K562 (cell line): ENCODE measurements at regions not wholly inside any gene's neighbourhood (a gene's known extent, or its start where the extent isn't known, plus 50 kb on each side); places are given as distances from the start of the nearest gene placed in this dataset.

Experiments
- ATAC-seq: fragments of 200-7000 bp; cut with Tn5 transposase; 3 replicates; pipeline ENCODE4 v1.9.1; 2020; ENCODE audit warnings: moderate library complexity
- BruUV-seq: library from RNA; stranded (reverse); fragments of 400-500 nt; replicated peaks from 2 replicates; lab custom pipeline; 2021; lab: Mats Ljungman, UMichigan
- CTCF ChIA-PET: fragments of 300-600 bp; formaldehyde crosslinking; extraction: SDS; loops from one replicate; lab custom pipeline; 2021; ENCODE audit warnings: low intra/inter-chr PET ratio; lab: Yijun Ruan, JAX
- POLR2A ChIA-PET: fragments of 300-600, 350-650 bp; sonication (Branson Sonifier 250); formaldehyde crosslinking; extraction: SDS; loops from one replicate; lab custom pipeline; 2021; ENCODE audit warnings: antibody characterized with exemption, inconsistent platforms; lab: Yijun Ruan, JAX
- DNase-seq, 4 experiments: peaks; one replicate each; pipeline versions ENCODE4 v3.0.0 to v3.0.0-alpha.2; 2011 to 2018; ENCODE audit warnings: low spot score in 3 of 4, mixed read lengths in 3 of 4; ENCODE audit errors: extremely low read depth in 1 of 4
- FAIRE-seq: peaks from 2 replicates; lab custom pipeline; 2011; peaks lifted over from hg19 to GRCh38; lab: Jason Lieb, UNC
- H2AFZ ChIP-seq: 2 replicates; pipeline ENCODE4 v1.6.0; 2011; ENCODE audit warnings: low read depth, low read length, control low read depth, inconsistent platforms
- H3K27ac ChIP-seq: fragments of 200-600 bp; 3 replicates; pipeline ENCODE4 v1.8.0; 2011; ENCODE audit warnings: low read depth, mild to moderate bottlenecking, control low read depth, inconsistent platforms, low read length, moderate library complexity, mixed read lengths; ENCODE audit errors: extremely low read depth
- H3K27me3 ChIP-seq, 2 experiments: fragments of 300-600 bp in 1 of 2; 2 replicates in 1 of 2; 3 replicates in 1 of 2; pipeline versions ENCODE4 v1.6.0 to v1.8.0; 2011; ENCODE audit warnings: inconsistent platforms in 2 of 2, low read length in 2 of 2, mild to moderate bottlenecking in 1 of 2, mixed read lengths in 1 of 2, moderate library complexity in 1 of 2; ENCODE audit not compliant: control insufficient read depth in 2 of 2, insufficient read depth in 2 of 2
- H3K36me3 ChIP-seq: fragments of 300-600 bp; 3 replicates; pipeline ENCODE4 v1.8.0; 2011; ENCODE audit warnings: mild to moderate bottlenecking, low read length, inconsistent platforms; ENCODE audit not compliant: control insufficient read depth, insufficient read depth
- H3K4me1 ChIP-seq, 2 experiments: fragments of 200-600 bp in 1 of 2; replicated peaks in 1 of 2; 2 replicates in 1 of 2; 3 replicates in 1 of 2; pipeline versions ENCODE4 v1.5.1 to v1.8.0; 2011; ENCODE audit warnings: inconsistent platforms in 2 of 2, low read length in 2 of 2, mild to moderate bottlenecking in 1 of 2, mixed read lengths in 1 of 2, moderate library complexity in 1 of 2; ENCODE audit not compliant: control insufficient read depth in 2 of 2, insufficient read depth in 2 of 2
- H3K4me2 ChIP-seq: 2 replicates; pipeline ENCODE4 v1.6.1; 2011; ENCODE audit warnings: low read length, control low read depth, inconsistent platforms, mixed read lengths; ENCODE audit not compliant: insufficient read depth
- H3K4me3 ChIP-seq: fragments of 200-600 bp; sonication (generic), shearing (Covaris generic); 2 replicates; pipeline ENCODE4 v1.5.1; 2016; ENCODE audit warnings: control low read depth, inconsistent platforms
- H3K79me2 ChIP-seq: fragments of 200-600 bp; 3 replicates; pipeline ENCODE4 v1.8.0; 2011; ENCODE audit warnings: low read length, inconsistent platforms; ENCODE audit not compliant: control insufficient read depth, insufficient read depth
- H3K9ac ChIP-seq, 2 experiments: 2 replicates each; pipeline versions ENCODE4 v1.6.0 to v1.6.1; 2011; ENCODE audit warnings: low read depth in 2 of 2, low read length in 2 of 2, control low read depth in 1 of 2, inconsistent platforms in 1 of 2, mild to moderate bottlenecking in 1 of 2, mixed read lengths in 1 of 2; ENCODE audit not compliant: insufficient read depth in 1 of 2
- H3K9me1 ChIP-seq: one replicate; pipeline ENCODE4 v1.6.0; 2011; ENCODE audit warnings: inconsistent platforms, mild to moderate bottlenecking, low read length, moderate library complexity; ENCODE audit not compliant: control insufficient read depth, insufficient read depth
- H3K9me3 ChIP-seq: replicated peaks from 2 replicates; pipeline ENCODE4 v1.5.1; 2011; ENCODE audit warnings: low read depth, low read length, inconsistent platforms; ENCODE audit not compliant: control insufficient read depth, insufficient read depth
- H4K20me1 ChIP-seq: replicated peaks from 2 replicates; pipeline ENCODE4 v1.6.1; 2011; ENCODE audit warnings: low read length, inconsistent platforms, mixed read lengths; ENCODE audit not compliant: control insufficient read depth, insufficient read depth
- CREBBP ChIP-seq: IDR thresholded peaks from one replicate; pipeline ENCODE4 v1.6.1; 2012; ENCODE audit warnings: low read depth, mild to moderate bottlenecking, control low read depth, inconsistent platforms, low read length
- CXXC5 ChIP-seq: fragments of 250-450 bp; sonication (Bioruptor Pico); IDR thresholded peaks from 2 replicates; pipeline ENCODE4 v1.8.0; 2022; ENCODE audit warnings: inconsistent platforms, mild to moderate bottlenecking, moderate library complexity
- ETS1 ChIP-seq: conservative IDR thresholded peaks from 2 replicates; pipeline ENCODE4 v1.6.1; 2011; ENCODE audit warnings: low read depth, mild to moderate bottlenecking, low read length; ENCODE audit not compliant: control insufficient read depth
- FIP1L1 ChIP-seq: fragments of 200-400 bp; formaldehyde crosslinking; IDR thresholded peaks from 2 replicates; pipeline ENCODE4 v1.6.1; 2018; ENCODE audit warnings: mild to moderate bottlenecking, low read depth, low read length; ENCODE audit not compliant: poor library complexity, severe bottlenecking
- FOXP1 ChIP-seq: sonication (generic); formaldehyde crosslinking; IDR thresholded peaks from 2 replicates; pipeline ENCODE4 v1.8.0; 2022; ENCODE audit warnings: mild to moderate bottlenecking, missing genetic modification reagents
- MAZ ChIP-seq, 2 experiments: fragments of 450-650 bp in 1 of 2; sonication (generic) in 1 of 2; formaldehyde crosslinking; IDR thresholded peaks in 1 of 2; conservative IDR thresholded peaks in 1 of 2; 2 replicates each; pipeline versions ENCODE4 v1.4.0 to v1.5.0; 2020; ENCODE audit warnings: mild to moderate bottlenecking in 1 of 2, missing genetic modification reagents in 1 of 2
- MEIS2 ChIP-seq: fragments of 450-650 bp; IDR thresholded peaks from 2 replicates; pipeline ENCODE4 v1.6.1; 2014; ENCODE audit warnings: mild to moderate bottlenecking; ENCODE audit not compliant: partially characterized antibody
- RFX5 ChIP-seq: IDR thresholded peaks from 2 replicates; pipeline ENCODE4 v1.6.1; 2011; ENCODE audit warnings: low read depth, mild to moderate bottlenecking, improper control_type of control experiment, low read length
- SAFB2 ChIP-seq: fragments of 200-400 bp; formaldehyde crosslinking; IDR thresholded peaks from 2 replicates; pipeline ENCODE4 v1.6.1; 2018; ENCODE audit warnings: borderline replicate concordance, low read length, low read depth, moderate library complexity; ENCODE audit not compliant: severe bottlenecking
- SAP30 ChIP-seq: fragments of 200-600 bp; sonication (generic); IDR thresholded peaks from 2 replicates; pipeline ENCODE4 v1.6.1; 2012; ENCODE audit warnings: borderline replicate concordance, low read depth, mild to moderate bottlenecking, moderate library complexity, low read length, control low read depth, inconsistent platforms; ENCODE audit not compliant: insufficient read depth, poor library complexity, severe bottlenecking
- STAT5A ChIP-seq: IDR thresholded peaks from 2 replicates; pipeline ENCODE4 v1.6.1; 2012; ENCODE audit warnings: low read length, inconsistent platforms, borderline replicate concordance
- TCF7 ChIP-seq: sonication (generic); IDR thresholded peaks from 2 replicates; pipeline ENCODE4 v1.6.1; 2016; ENCODE audit warnings: antibody characterized with exemption, borderline replicate concordance
- ZFP36 ChIP-seq: fragments of 150-350 bp; IDR thresholded peaks from 2 replicates; pipeline ENCODE4 v1.6.1; 2018; ENCODE audit warnings: low read length, low read depth; ENCODE audit not compliant: partially characterized antibody
- ZNF23 ChIP-seq: fragments of 250-450 bp; sonication (Bioruptor Pico); IDR thresholded peaks from 2 replicates; pipeline ENCODE4 v1.4.0; 2020; ENCODE audit warnings: mild to moderate bottlenecking
- WGBS: fragments of 100-300 bp; shearing (Covaris generic); methylation state at CpG from one replicate; pipeline ENCODE4 v1.1.6; 2016; ENCODE audit warnings: low coverage, mixed read lengths; ENCODE audit not compliant: insufficient coverage; ENCODE audit errors: missing lambda C conversion rate; 5-methylcytosine and 5-hydroxymethylcytosine counted together
- in situ Hi-C: fragments of 300-500 bp; cut with MboI; formaldehyde crosslinking; loops from 4 replicates; pipeline ENCODE4 v1.15.0; 2018; ENCODE audit warnings: inconsistent platforms, mixed read lengths
- intact Hi-C: fragments of 100-400 bp; cut with micrococcal nuclease; formaldehyde crosslinking; loops from 2 replicates; pipeline ENCODE4 v1.14.2; 2022
- TF ChIP-seq, protein P1 (sequence below): fragments of 450-650 bp; formaldehyde crosslinking; IDR thresholded peaks from 2 replicates; pipeline ENCODE4 v1.4.0; 2020; ENCODE audit warnings: mild to moderate bottlenecking, moderate library complexity

- Histone ChIP-seq H3K27ac (no peak overlapping the region), H3K9me3 (no peaks in the 10 kb centered on the region; the same call in 1 of the 2 replicates), H3K4me1 (no peaks in the 10 kb centered on the region), H3K4me3 (no peak overlapping the region), H3K36me3 (no peaks in the 10 kb centered on the region), H3K9ac (no peak overlapping the region), H3K27me3 (no peaks in the 10 kb centered on the region), H4K20me1 (no peaks in the 10 kb centered on the region), H3K4me2 (no peak overlapping the region), H3K9me1 (no peaks in the 10 kb centered on the region), H2AFZ (no peak overlapping the region), H3K79me2 (no peaks in the 10 kb centered on the region)
- DNase-seq (no peak), FAIRE-seq (no peak), ATAC-seq (no peak)
- intact Hi-C loops: no loop called here
- 0% methylated on average over 1 of the region's 1 CpG for WGBS
- POLR2A ChIA-PET: no interaction called here
- CTCF ChIA-PET: no interaction called here
- BruUV-seq: no TSS peak
- no peak for TF ChIP-seq STAT5A
- TF ChIP-seq RFX5: no peak
- no peak for TF ChIP-seq SAP30
- TF ChIP-seq TCF7: no peak
- no peak for TF ChIP-seq ZNF23 (CRISPR knock-in tag)
- TF ChIP-seq, protein P1, sequence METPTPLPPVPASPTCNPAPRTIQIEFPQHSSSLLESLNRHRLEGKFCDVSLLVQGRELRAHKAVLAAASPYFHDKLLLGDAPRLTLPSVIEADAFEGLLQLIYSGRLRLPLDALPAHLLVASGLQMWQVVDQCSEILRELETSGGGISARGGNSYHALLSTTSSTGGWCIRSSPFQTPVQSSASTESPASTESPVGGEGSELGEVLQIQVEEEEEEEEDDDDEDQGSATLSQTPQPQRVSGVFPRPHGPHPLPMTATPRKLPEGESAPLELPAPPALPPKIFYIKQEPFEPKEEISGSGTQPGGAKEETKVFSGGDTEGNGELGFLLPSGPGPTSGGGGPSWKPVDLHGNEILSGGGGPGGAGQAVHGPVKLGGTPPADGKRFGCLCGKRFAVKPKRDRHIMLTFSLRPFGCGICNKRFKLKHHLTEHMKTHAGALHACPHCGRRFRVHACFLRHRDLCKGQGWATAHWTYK (CRISPR knock-in tag): no peak
- TF ChIP-seq MEIS2: no peak
- no peak for TF ChIP-seq CREBBP
- no peak for TF ChIP-seq ZFP36
- no peak for TF ChIP-seq ETS1
- no peak for TF ChIP-seq FIP1L1
- TF ChIP-seq CXXC5 (CRISPR knock-in tag): no peak
- no peak for TF ChIP-seq SAFB2
- no peak for TF ChIP-seq MAZ (CRISPR knock-in tag; conservative IDR thresholded peaks at IDR 0.05 in 1 of 2, IDR thresholded peaks at IDR 0.05 in 1 of 2)
- TF ChIP-seq FOXP1: no peak
- in situ Hi-C loops: no loop called here
These were observed 75.7 kb upstream of the PTCHD4 start for GRCh38 chr6:48186746-48187145.
